A549 (cell line): ENCODE measurements at regions not wholly inside any gene's neighbourhood (a gene's known extent, or its start where the extent isn't known, plus 50 kb on each side); places are given as distances from the start of the nearest gene placed in this dataset.

ENCODE experiments used
- ATAC-seq, 2 experiments: fragments of 200-7000 bp in 1 of 2; fragments of >200 bp in 1 of 2; cut with Nextera tagmentation in 1 of 2; cut with Tn5 transposase in 1 of 2; 3 replicates each; pipeline versions ENCODE4 v1.8.0 to v1.9.1; 2018 to 2020; ENCODE audit warnings: mild to moderate bottlenecking in 1 of 2, moderate library complexity in 1 of 2
- CTCF ChIA-PET: fragments of 300-600 bp; sonication (Branson Sonifier 250); formaldehyde crosslinking; extraction: SDS; loops from one replicate; lab custom pipeline; 2021; ENCODE audit warnings: antibody characterized with exemption, inconsistent platforms; lab: Yijun Ruan, JAX
- POLR2A ChIA-PET: fragments of 350-600 bp; formaldehyde crosslinking; extraction: SDS; loops from one replicate; lab custom pipeline; 2021; ENCODE audit warnings: antibody characterized with exemption, inconsistent platforms; lab: Yijun Ruan, JAX
- DNase-seq, 2 experiments: peaks; one replicate each; pipeline versions ENCODE4 v3.0.0 to v3.0.0-alpha.2; 2011 to 2016; ENCODE audit warnings: low read depth in 1 of 2, low spot score in 1 of 2
- FAIRE-seq: peaks from 2 replicates; lab custom pipeline; 2011; peaks lifted over from hg19 to GRCh38; lab: Jason Lieb, UNC
- H3K27ac ChIP-seq, 2 experiments: fragments of >200 bp; sonication (Bioruptor Twin); formaldehyde crosslinking; 3 replicates each; pipeline ENCODE4 v1.5.1; 2016 to 2017
- H3K4me1 ChIP-seq: fragments of >200 bp; sonication (Bioruptor Twin); formaldehyde crosslinking; 3 replicates; pipeline ENCODE4 v1.6.1; 2016
- H3K4me2 ChIP-seq: fragments of >200 bp; sonication (Bioruptor Twin); formaldehyde crosslinking; 3 replicates; pipeline ENCODE4 v1.6.1; 2016
- H3K4me3 ChIP-seq: fragments of >200 bp; sonication (Bioruptor Twin); formaldehyde crosslinking; 3 replicates; pipeline ENCODE4 v1.5.1; 2016
- H3K9me3 ChIP-seq: fragments of >200 bp; sonication (Bioruptor Twin); formaldehyde crosslinking; 3 replicates; pipeline ENCODE4 v1.6.1; 2016
- CBX8 ChIP-seq: fragments of 200-600 bp; sonication (generic); IDR thresholded peaks from 2 replicates; pipeline ENCODE4 v1.6.1; 2016
- CHD2 ChIP-seq: fragments of 150-350 bp; IDR thresholded peaks from 2 replicates; pipeline ENCODE4 v1.6.1; 2014; ENCODE audit warnings: low read length; ENCODE audit not compliant: partially characterized antibody
- CHD4 ChIP-seq: fragments of 200-600 bp; sonication (generic); IDR thresholded peaks from 2 replicates; pipeline ENCODE4 v1.6.1; 2016; ENCODE audit warnings: antibody characterized with exemption, mild to moderate bottlenecking, borderline replicate concordance
- E2F6 ChIP-seq: IDR thresholded peaks from 2 replicates; pipeline ENCODE4 v1.6.1; 2012; ENCODE audit warnings: low read depth, borderline replicate concordance
- EHMT2 ChIP-seq: fragments of 200-600 bp; sonication (generic); IDR thresholded peaks from 2 replicates; pipeline ENCODE4 v1.6.1; 2016; ENCODE audit warnings: antibody characterized with exemption, low read depth, mild to moderate bottlenecking, moderate library complexity
- ELK1 ChIP-seq: fragments of 150-350 bp; IDR thresholded peaks from 2 replicates; pipeline ENCODE4 v1.6.1; 2014; ENCODE audit warnings: low read depth, mild to moderate bottlenecking, low read length
- ESRRA ChIP-seq: fragments of 150-350 bp; IDR thresholded peaks from 2 replicates; pipeline ENCODE4 v1.6.1; 2014; ENCODE audit warnings: mild to moderate bottlenecking, low read length, borderline replicate concordance
- GATA3 ChIP-seq: IDR thresholded peaks from 2 replicates; pipeline ENCODE4 v1.6.1; 2012; ENCODE audit warnings: borderline replicate concordance
- HOXB5 ChIP-seq: fragments of 250-450 bp; sonication (Bioruptor Pico); IDR thresholded peaks from 2 replicates; pipeline ENCODE4 v1.5.0; 2020; ENCODE audit warnings: mild to moderate bottlenecking, moderate library complexity
- JUN ChIP-seq, 2 experiments: fragments of >200 bp; sonication (Bioruptor Twin); formaldehyde crosslinking; IDR thresholded peaks; 2 replicates in 1 of 2; 3 replicates in 1 of 2; pipeline ENCODE4 v1.6.1; 2016 to 2017
- KDM1A ChIP-seq: fragments of 200-600 bp; sonication (generic); IDR thresholded peaks from 2 replicates; pipeline ENCODE4 v1.6.1; 2016; ENCODE audit warnings: low read depth, mild to moderate bottlenecking
- MAFK ChIP-seq: fragments of 450-650 bp; IDR thresholded peaks from 2 replicates; pipeline ENCODE4 v1.6.1; 2014; ENCODE audit not compliant: partially characterized antibody
- MAX ChIP-seq: IDR thresholded peaks from 2 replicates; pipeline ENCODE4 v1.6.1; 2012
- NFE2L2 ChIP-seq: fragments of 150-350 bp; conservative IDR thresholded peaks from 2 replicates; pipeline ENCODE4 v1.6.1; 2014; ENCODE audit warnings: low read length
- POLR2A ChIP-seq: IDR thresholded peaks from 2 replicates; pipeline ENCODE4 v1.6.1; 2012; ENCODE audit warnings: mild to moderate bottlenecking, low read length
- POLR2AphosphoS2 ChIP-seq: conservative IDR thresholded peaks from 2 replicates; pipeline ENCODE4 v1.6.1; 2012; ENCODE audit warnings: low read length, improper control_type of control experiment, inconsistent platforms
- RAD21 ChIP-seq, 2 experiments: fragments of >200 bp in 1 of 2; sonication (Bioruptor Twin) in 1 of 2; formaldehyde crosslinking in 1 of 2; IDR thresholded peaks in 1 of 2; conservative IDR thresholded peaks in 1 of 2; 2 replicates in 1 of 2; 3 replicates in 1 of 2; pipeline ENCODE4 v1.6.1; 2012 to 2018; ENCODE audit warnings: inconsistent platforms in 1 of 2
- REST ChIP-seq: fragments of 200-600 bp; sonication (generic); IDR thresholded peaks from 2 replicates; pipeline ENCODE4 v1.6.1; 2016; ENCODE audit warnings: antibody characterized with exemption, mild to moderate bottlenecking, moderate library complexity
- RFX5 ChIP-seq: fragments of 450-650 bp; IDR thresholded peaks from 2 replicates; pipeline ENCODE4 v1.7.1; 2014; ENCODE audit warnings: antibody characterized with exemption, mild to moderate bottlenecking, moderate library complexity
- SMC3 ChIP-seq: fragments of >200 bp; sonication (Bioruptor Twin); formaldehyde crosslinking; IDR thresholded peaks from 3 replicates; pipeline ENCODE4 v1.6.1; 2018; ENCODE audit warnings: inconsistent platforms
- USF2 ChIP-seq: fragments of 450-650 bp; IDR thresholded peaks from 2 replicates; pipeline ENCODE4 v1.6.1; 2014; ENCODE audit warnings: antibody characterized with exemption
- ZC3H11A ChIP-seq: fragments of 450-650 bp; IDR thresholded peaks from 2 replicates; pipeline ENCODE4 v1.6.1; 2014; ENCODE audit warnings: antibody characterized with exemption, mild to moderate bottlenecking
- WGBS: methylation state at CpG from one replicate; pipeline ENCODE4 v1.1.6; 2017; ENCODE audit errors: missing lambda C conversion rate; 5-methylcytosine and 5-hydroxymethylcytosine counted together
- TF ChIP-seq, protein P1 (sequence below): IDR thresholded peaks from 2 replicates; pipeline ENCODE4 v1.6.1; 2012

- ChIA-PET CTCF (no interaction called here), POLR2A (no interaction called here)
- TF ChIP-seq HOXB5 (CRISPR knock-in tag), result no peak
- no peak for TF ChIP-seq NFE2L2
- no peak for TF ChIP-seq CHD4
- TF ChIP-seq RFX5, result no peak
- TF ChIP-seq JUN (IDR thresholded peaks at IDR 0.05), result no peak
- TF ChIP-seq MAX, result no peak
- no peak for TF ChIP-seq USF2
- TF ChIP-seq ZC3H11A, result no peak
- TF ChIP-seq ELK1, result no peak
- TF ChIP-seq, protein P1, sequence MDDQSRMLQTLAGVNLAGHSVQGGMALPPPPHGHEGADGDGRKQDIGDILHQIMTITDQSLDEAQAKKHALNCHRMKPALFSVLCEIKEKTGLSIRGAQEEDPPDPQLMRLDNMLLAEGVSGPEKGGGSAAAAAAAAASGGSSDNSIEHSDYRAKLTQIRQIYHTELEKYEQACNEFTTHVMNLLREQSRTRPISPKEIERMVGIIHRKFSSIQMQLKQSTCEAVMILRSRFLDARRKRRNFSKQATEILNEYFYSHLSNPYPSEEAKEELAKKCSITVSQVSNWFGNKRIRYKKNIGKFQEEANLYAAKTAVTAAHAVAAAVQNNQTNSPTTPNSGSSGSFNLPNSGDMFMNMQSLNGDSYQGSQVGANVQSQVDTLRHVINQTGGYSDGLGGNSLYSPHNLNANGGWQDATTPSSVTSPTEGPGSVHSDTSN, result no peak
- no peak for TF ChIP-seq E2F6
- no peak for TF ChIP-seq MAFK
- TF ChIP-seq GATA3, result no peak
- TF ChIP-seq ESRRA, result no peak
- no peak for TF ChIP-seq EHMT2
- no peak for TF ChIP-seq REST
- Histone ChIP-seq H3K4me3 (no peak overlapping the region), H3K9me3 (no peaks in the 10 kb centered on the region), H3K27ac (no peak overlapping the region), H3K4me1 (no peaks in the 10 kb centered on the region), H3K4me2 (no peak overlapping the region)
- DNase-seq, result no peak
- no peak for FAIRE-seq
- WGBS, result 13% methylated on average over 1 of the region's 1 CpG
- no peak for ATAC-seq
Measured at GRCh38 chr13:76106763-76107162, 470.6 kb downstream of the LMO7 start.

- Histone ChIP-seq H3K4me2 (no peak overlapping the region), H3K27ac (no peak overlapping the region), H3K9me3 (no peaks in the 10 kb centered on the region), H3K4me3 (no peak overlapping the region), H3K4me1 (no peaks in the 10 kb centered on the region)
- FAIRE-seq (no peak), DNase-seq (no peak), ATAC-seq (no peak)
- 39% methylated on average over 3 of the region's 3 CpGs for WGBS
- CTCF ChIA-PET, result no interaction called here
- POLR2A ChIA-PET, result no interaction called here
- no peak for TF ChIP-seq CHD2
- TF ChIP-seq KDM1A, result no peak
- no peak for TF ChIP-seq E2F6
- no peak for TF ChIP-seq REST
- TF ChIP-seq POLR2AphosphoS2, result no peak
- TF ChIP-seq SMC3, result no peak
- no peak for TF ChIP-seq POLR2A
- no peak for TF ChIP-seq USF2
- TF ChIP-seq RAD21 (conservative IDR thresholded peaks at IDR 0.05 in 1 of 2, IDR thresholded peaks at IDR 0.05 in 1 of 2), result no peak
- TF ChIP-seq RFX5, result no peak
- no peak for TF ChIP-seq CBX8
Measured at GRCh38 chr13:76094645-76095044, 458.5 kb downstream of the LMO7 start.
